ENCODE measurements at regions not wholly inside any gene's neighbourhood (a gene's known extent, or its start where the extent isn't known, plus 50 kb on each side); places are given as distances from the start of the nearest gene placed in this dataset.
A peak's percentile ranks its signal among the peaks of the same experiment; 100 is the strongest.

DNA sequence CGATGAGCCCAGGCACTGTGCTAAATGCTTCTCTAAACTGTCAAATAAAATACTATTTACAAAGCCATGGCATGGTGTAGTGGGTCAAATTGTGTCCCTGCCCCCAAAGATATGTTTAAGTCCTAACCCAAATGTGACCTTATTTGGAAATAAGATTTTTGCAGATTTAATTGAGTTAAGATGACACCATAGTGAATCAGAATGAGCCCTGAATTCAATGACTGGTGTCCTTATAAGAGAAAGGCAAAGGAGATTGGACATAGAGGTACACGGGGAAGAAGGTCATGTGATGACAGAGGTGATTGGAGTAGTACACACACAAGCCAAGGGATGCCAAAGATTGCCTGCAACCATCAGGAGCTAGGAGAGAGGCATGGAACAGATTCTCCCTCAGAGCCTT is 121.6 kb upstream of the VEPH1 start:
- H3K9me3 ChIP-seq (ENCODE audit: control insufficient read depth, insufficient read depth, low read length), result no peaks in the 10 kb centered on the region
- no peak for TF ChIP-seq EZH2phosphoT487 (IDR thresholded peaks at IDR 0.05; ENCODE audit: borderline replicate concordance, low read length)
- TF ChIP-seq, protein P1, sequence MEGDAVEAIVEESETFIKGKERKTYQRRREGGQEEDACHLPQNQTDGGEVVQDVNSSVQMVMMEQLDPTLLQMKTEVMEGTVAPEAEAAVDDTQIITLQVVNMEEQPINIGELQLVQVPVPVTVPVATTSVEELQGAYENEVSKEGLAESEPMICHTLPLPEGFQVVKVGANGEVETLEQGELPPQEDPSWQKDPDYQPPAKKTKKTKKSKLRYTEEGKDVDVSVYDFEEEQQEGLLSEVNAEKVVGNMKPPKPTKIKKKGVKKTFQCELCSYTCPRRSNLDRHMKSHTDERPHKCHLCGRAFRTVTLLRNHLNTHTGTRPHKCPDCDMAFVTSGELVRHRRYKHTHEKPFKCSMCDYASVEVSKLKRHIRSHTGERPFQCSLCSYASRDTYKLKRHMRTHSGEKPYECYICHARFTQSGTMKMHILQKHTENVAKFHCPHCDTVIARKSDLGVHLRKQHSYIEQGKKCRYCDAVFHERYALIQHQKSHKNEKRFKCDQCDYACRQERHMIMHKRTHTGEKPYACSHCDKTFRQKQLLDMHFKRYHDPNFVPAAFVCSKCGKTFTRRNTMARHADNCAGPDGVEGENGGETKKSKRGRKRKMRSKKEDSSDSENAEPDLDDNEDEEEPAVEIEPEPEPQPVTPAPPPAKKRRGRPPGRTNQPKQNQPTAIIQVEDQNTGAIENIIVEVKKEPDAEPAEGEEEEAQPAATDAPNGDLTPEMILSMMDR (IDR thresholded peaks at IDR 0.05; ENCODE audit: low read depth, low read length, poor library complexity, severe bottlenecking), result no peak
- no peak overlapping the region for H3K4me3 ChIP-seq (ENCODE audit: low read length)
- no peaks in the 10 kb centered on the region for H3F3A ChIP-seq (ENCODE audit: control insufficient read depth, insufficient read depth)
- no peaks in the 10 kb centered on the region for H3K4me1 ChIP-seq (ENCODE audit: control insufficient read depth, low read length)
- H4K20me1 ChIP-seq (ENCODE audit: control insufficient read depth, insufficient read depth, low read depth, low read length), result no peaks in the 10 kb centered on the region
- H3K27ac ChIP-seq (ENCODE audit: low read depth, low read length), result no peak overlapping the region
- peaks cover 4% of the 10 kb centered on the region; the same call in 1 of the 2 replicates for H3K27me3 ChIP-seq (ENCODE audit: control insufficient read depth, low read length)
- H3K9me2 ChIP-seq (replicated peaks; ENCODE audit: control insufficient read depth, low read length), result no peaks in the 10 kb centered on the region
- H3K79me2 ChIP-seq (ENCODE audit: control insufficient read depth, low read length), result no peaks in the 10 kb centered on the region
- no peaks in the 10 kb centered on the region for H3K36me3 ChIP-seq (ENCODE audit: control insufficient read depth, low read length)
- no peak overlapping the region for H3K4me2 ChIP-seq (ENCODE audit: low read length)

DNA sequence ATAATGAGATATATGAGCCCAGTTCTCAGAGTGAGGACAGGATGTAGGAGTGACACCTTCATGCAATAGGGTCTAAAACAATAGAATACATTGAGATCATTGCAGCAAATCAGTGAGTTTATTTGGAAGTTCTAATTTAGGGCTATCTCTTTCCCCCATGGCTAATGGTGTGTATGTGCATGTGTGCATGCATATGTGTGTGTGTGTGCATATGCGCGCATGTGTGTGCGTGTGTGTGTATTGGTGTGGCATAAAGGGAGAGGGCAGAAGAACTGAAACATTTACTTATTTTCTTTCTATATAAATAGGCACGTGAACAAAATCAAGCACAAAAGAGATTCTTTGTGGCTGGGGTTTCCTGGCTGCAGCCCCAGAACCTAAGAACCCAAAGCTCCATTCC is 115.7 kb upstream of the VEPH1 start:
- Histone ChIP-seq H3K4me2 (ENCODE audit: low read length) (no peak overlapping the region), H3K27ac (ENCODE audit: low read depth, low read length) (no peak overlapping the region), H3K9me2 (replicated peaks; ENCODE audit: control insufficient read depth, low read length) (no peaks in the 10 kb centered on the region), H3F3A (ENCODE audit: control insufficient read depth, insufficient read depth) (no peaks in the 10 kb centered on the region), H3K79me2 (ENCODE audit: control insufficient read depth, low read length) (no peaks in the 10 kb centered on the region), H3K9me3 (ENCODE audit: control insufficient read depth, insufficient read depth, low read length) (no peaks in the 10 kb centered on the region), H3K36me3 (ENCODE audit: control insufficient read depth, low read length) (no peaks in the 10 kb centered on the region), H4K20me1 (ENCODE audit: control insufficient read depth, insufficient read depth, low read depth, low read length) (no peaks in the 10 kb centered on the region), H3K4me1 (ENCODE audit: control insufficient read depth, low read length) (no peaks in the 10 kb centered on the region), H3K4me3 (ENCODE audit: low read length) (no peak overlapping the region), H3K27me3 (ENCODE audit: control insufficient read depth, low read length) (0 out of 2 replicates have a peak, but pooled peaks cover 3% of the 10 kb centered on the region)
- TF ChIP-seq EZH2phosphoT487 (IDR thresholded peaks at IDR 0.05; ENCODE audit: borderline replicate concordance, low read length), result no peak
- TF ChIP-seq, protein P1 (IDR thresholded peaks at IDR 0.05; ENCODE audit: low read depth, low read length, poor library complexity, severe bottlenecking), result no peak

GRCh38 chr3:157618075-157618760 is 115.0 kb upstream of the VEPH1 start:
- TF ChIP-seq EZH2phosphoT487 (IDR thresholded peaks at IDR 0.05; ENCODE audit: borderline replicate concordance, low read length), result no peak
- TF ChIP-seq, protein P1 (IDR thresholded peaks at IDR 0.05; ENCODE audit: low read depth, low read length, poor library complexity, severe bottlenecking), result peak; percentile 61
- no peaks in the 10 kb centered on the region for H3F3A ChIP-seq (ENCODE audit: control insufficient read depth, insufficient read depth)
- no peak overlapping the region for H3K27ac ChIP-seq (ENCODE audit: low read depth, low read length)
- H3K4me1 ChIP-seq (ENCODE audit: control insufficient read depth, low read length), result no peaks in the 10 kb centered on the region
- no peaks in the 10 kb centered on the region for H3K79me2 ChIP-seq (ENCODE audit: control insufficient read depth, low read length)
- H3K9me3 ChIP-seq (ENCODE audit: control insufficient read depth, insufficient read depth, low read length), result no peaks in the 10 kb centered on the region
- no peaks in the 10 kb centered on the region for H3K9me2 ChIP-seq (replicated peaks; ENCODE audit: control insufficient read depth, low read length)
- H4K20me1 ChIP-seq (ENCODE audit: control insufficient read depth, insufficient read depth, low read depth, low read length), result no peaks in the 10 kb centered on the region
- no peaks in the 10 kb centered on the region for H3K36me3 ChIP-seq (ENCODE audit: control insufficient read depth, low read length)
- H3K4me3 ChIP-seq (ENCODE audit: low read length), result no peak overlapping the region
- H3K4me2 ChIP-seq (ENCODE audit: low read length), result no peak overlapping the region
- 0 out of 2 replicates have a peak, but pooled peaks cover 3% of the 10 kb centered on the region for H3K27me3 ChIP-seq (ENCODE audit: control insufficient read depth, low read length)
